ENCODE measurements at regions not wholly inside any gene's neighbourhood (a gene's known extent, or its start where the extent isn't known, plus 50 kb on each side); places are given as distances from the start of the nearest gene placed in this dataset.

- no peaks in the 10 kb centered on the region for H3K27me3 ChIP-seq (replicated peaks; ENCODE audit: control insufficient read depth, insufficient read depth, low read length)
- CTCF ChIA-PET, result no interaction called here
- H3K4me3 ChIP-seq (ENCODE audit: low read depth, low read length), result no peak overlapping the region
- no peaks in the 10 kb centered on the region for H3K9me3 ChIP-seq
- no peaks in the 10 kb centered on the region for H3K4me1 ChIP-seq
- intact Hi-C loops (cut with micrococcal nuclease; ENCODE audit: unreplicated experiment), result no loop called here
- H3K36me3 Mint-ChIP-seq (ENCODE audit: insufficient read depth, unreplicated experiment), result no peaks in the 10 kb centered on the region
- no peaks in the 10 kb centered on the region for H3K4me1 Mint-ChIP-seq (ENCODE audit: low read depth, unreplicated experiment)
- no peak for TF ChIP-seq CTCF (IDR thresholded peaks at IDR 0.05; ENCODE audit: insufficient read depth in 1 of 2, low read depth in 1 of 2, low read length in 1 of 2, severe bottlenecking in 1 of 2, unreplicated experiment in 1 of 2)
- no peak overlapping the region for H3K27ac Mint-ChIP-seq (ENCODE audit: unreplicated experiment)
- H3K36me3 ChIP-seq (ENCODE audit: control insufficient read depth, insufficient read depth, low read length), result no peaks in the 10 kb centered on the region
- no peak overlapping the region for H3K4me3 Mint-ChIP-seq (ENCODE audit: unreplicated experiment)
- DNase-seq, result no peak
- POLR2A ChIA-PET, result no interaction called here
- H3K9me3 Mint-ChIP-seq (ENCODE audit: unreplicated experiment), result peaks cover 10% of the 10 kb centered on the region
- no TSS peak for BruUV-seq (replicated peaks)
- H3K27me3 Mint-ChIP-seq (ENCODE audit: insufficient read depth, unreplicated experiment), result no peaks in the 10 kb centered on the region
Observed at GRCh38 chr5:126067404-126067803, 355.8 kb upstream of the GRAMD2B start.

- Histone ChIP-seq H3K9me3 (no peaks in the 10 kb centered on the region), H3K27me3 (replicated peaks; ENCODE audit: control insufficient read depth, insufficient read depth, low read length) (no peaks in the 10 kb centered on the region), H3K4me1 (no peaks in the 10 kb centered on the region), H3K36me3 (ENCODE audit: control insufficient read depth, insufficient read depth, low read length) (no peaks in the 10 kb centered on the region), H3K4me3 (ENCODE audit: low read depth, low read length) (no peak overlapping the region)
- no peak for DNase-seq
- Mint-ChIP-seq H3K4me1 (ENCODE audit: low read depth, unreplicated experiment) (no peaks in the 10 kb centered on the region), H3K27me3 (ENCODE audit: insufficient read depth, unreplicated experiment) (no peaks in the 10 kb centered on the region), H3K36me3 (ENCODE audit: insufficient read depth, unreplicated experiment) (no peaks in the 10 kb centered on the region), H3K27ac (ENCODE audit: unreplicated experiment) (no peak overlapping the region), H3K4me3 (ENCODE audit: unreplicated experiment) (no peak overlapping the region), H3K9me3 (ENCODE audit: unreplicated experiment) (peaks cover 11% of the 10 kb centered on the region)
- CTCF ChIA-PET, result no interaction called here
- no TSS peak for BruUV-seq (replicated peaks)
- intact Hi-C loops (cut with micrococcal nuclease; ENCODE audit: unreplicated experiment), result no loop called here
- no peak for TF ChIP-seq CTCF (IDR thresholded peaks at IDR 0.05; ENCODE audit: insufficient read depth in 1 of 2, low read depth in 1 of 2, low read length in 1 of 2, severe bottlenecking in 1 of 2, unreplicated experiment in 1 of 2)
- POLR2A ChIA-PET, result no interaction called here
Observed at GRCh38 chr5:126069329-126069728, 353.9 kb upstream of the GRAMD2B start.

- intact Hi-C loops (cut with micrococcal nuclease; ENCODE audit: unreplicated experiment), result no loop called here
- H3K4me1 ChIP-seq, result no peaks in the 10 kb centered on the region
- H3K27me3 Mint-ChIP-seq (ENCODE audit: insufficient read depth, unreplicated experiment), result no peaks in the 10 kb centered on the region
- no peak overlapping the region for H3K4me3 Mint-ChIP-seq (ENCODE audit: unreplicated experiment)
- no peak overlapping the region for H3K4me3 ChIP-seq (ENCODE audit: low read depth, low read length)
- H3K36me3 Mint-ChIP-seq (ENCODE audit: insufficient read depth, unreplicated experiment), result no peaks in the 10 kb centered on the region
- no peaks in the 10 kb centered on the region for H3K27me3 ChIP-seq (replicated peaks; ENCODE audit: control insufficient read depth, insufficient read depth, low read length)
- peaks cover 19% of the 10 kb centered on the region for H3K9me3 Mint-ChIP-seq (ENCODE audit: unreplicated experiment)
- no peak overlapping the region for H3K27ac Mint-ChIP-seq (ENCODE audit: unreplicated experiment)
- H3K4me1 Mint-ChIP-seq (ENCODE audit: low read depth, unreplicated experiment), result no peaks in the 10 kb centered on the region
- no TSS peak for BruUV-seq (replicated peaks)
- DNase-seq, result no peak
- TF ChIP-seq CTCF (IDR thresholded peaks at IDR 0.05; ENCODE audit: insufficient read depth in 1 of 2, low read depth in 1 of 2, low read length in 1 of 2, severe bottlenecking in 1 of 2, unreplicated experiment in 1 of 2), result no peak
- no peaks in the 10 kb centered on the region for H3K9me3 ChIP-seq
- ChIA-PET CTCF (no interaction called here), POLR2A (no interaction called here)
- H3K36me3 ChIP-seq (ENCODE audit: control insufficient read depth, insufficient read depth, low read length), result no peaks in the 10 kb centered on the region
Observed at GRCh38 chr5:126070481-126070880, 352.7 kb upstream of the GRAMD2B start.
